Caco-2 (cell line): ENCODE measurements at regions not wholly inside any gene's neighbourhood (a gene's known extent, or its start where the extent isn't known, plus 50 kb on each side); places are given as distances from the start of the nearest gene placed in this dataset.

Source experiments
- BruUV-seq: library from RNA; stranded (reverse); fragments of 400-500 nt; replicated peaks from 2 replicates; lab custom pipeline; 2021; lab: Mats Ljungman, UMichigan
- CTCF ChIA-PET: fragments of 300-600 bp; sonication (Branson Sonifier 250); formaldehyde crosslinking; loops from one replicate; lab custom pipeline; 2022; ENCODE audit warnings: antibody characterized with exemption; lab: Charles Lee
- POLR2A ChIA-PET: fragments of 300-600 bp; sonication (Branson Sonifier 250); formaldehyde crosslinking; loops from one replicate; lab custom pipeline; 2022; ENCODE audit warnings: antibody characterized with exemption; lab: Charles Lee
- DNase-seq, 2 experiments: peaks; one replicate each; pipeline versions ENCODE4 v3.0.0 to v3.0.0-alpha.2; 2020 to 2022
- H3K27me3 ChIP-seq: replicated peaks from 2 replicates; pipeline ENCODE4 v1.6.0; 2011; ENCODE audit warnings: low read length; ENCODE audit not compliant: control insufficient read depth, insufficient read depth
- H3K36me3 ChIP-seq: 2 replicates; pipeline ENCODE4 v1.5.1; 2011; ENCODE audit warnings: low read length; ENCODE audit not compliant: control insufficient read depth, insufficient read depth
- H3K4me1 ChIP-seq: fragments of 250-450 bp; sonication (Bioruptor Pico); 2 replicates; pipeline ENCODE4 v1.5.1; 2020; ENCODE audit warnings: mild to moderate bottlenecking
- H3K4me3 ChIP-seq: 2 replicates; pipeline ENCODE4 v1.5.1; 2011; ENCODE audit warnings: low read depth, mild to moderate bottlenecking, control low read depth, low read length
- H3K9me3 ChIP-seq: fragments of 250-450 bp; sonication (Bioruptor Pico); 2 replicates; pipeline ENCODE4 v1.5.1; 2020; ENCODE audit warnings: mild to moderate bottlenecking, moderate library complexity
- H3K27ac Mint-ChIP-seq: one replicate; pipeline ENCODE4 v1.8.0; 2022; ENCODE audit warnings: mixed read lengths; ENCODE audit not compliant: unreplicated experiment
- H3K27me3 Mint-ChIP-seq: one replicate; pipeline ENCODE4 v1.8.0; 2022; ENCODE audit warnings: mixed read lengths; ENCODE audit not compliant: insufficient read depth, unreplicated experiment
- H3K36me3 Mint-ChIP-seq: one replicate; pipeline ENCODE4 v1.8.0; 2022; ENCODE audit warnings: mild to moderate bottlenecking, mixed read lengths; ENCODE audit not compliant: insufficient read depth, unreplicated experiment
- H3K4me1 Mint-ChIP-seq: one replicate; pipeline ENCODE4 v1.8.0; 2022; ENCODE audit warnings: low read depth, mixed read lengths; ENCODE audit not compliant: unreplicated experiment
- H3K4me3 Mint-ChIP-seq: one replicate; pipeline ENCODE4 v1.8.0; 2022; ENCODE audit warnings: mild to moderate bottlenecking, moderate library complexity, mixed read lengths; ENCODE audit not compliant: unreplicated experiment
- H3K9me3 Mint-ChIP-seq: one replicate; pipeline ENCODE4 v1.8.0; 2022; ENCODE audit warnings: mixed read lengths; ENCODE audit not compliant: unreplicated experiment
- CTCF ChIP-seq, 2 experiments: fragments of 200-600 bp in 1 of 2; IDR thresholded peaks; 1 replicate in 1 of 2; 2 replicates in 1 of 2; pipeline versions ENCODE4 v1.5.1 to v1.8.0; 2011 to 2022; ENCODE audit warnings: antibody characterized with exemption in 1 of 2, control low read depth in 1 of 2, inconsistent platforms in 1 of 2, low read depth in 1 of 2, low read length in 1 of 2, mild to moderate bottlenecking in 1 of 2, moderate library complexity in 1 of 2; ENCODE audit not compliant: insufficient read depth in 1 of 2, severe bottlenecking in 1 of 2, unreplicated experiment in 1 of 2
- intact Hi-C: fragments of 100-400 bp; cut with micrococcal nuclease; formaldehyde crosslinking; loops from one replicate; pipeline ENCODE4 v1.10.0; 2022; ENCODE audit not compliant: unreplicated experiment

GRCh38 chr7:50962962-50963374, 180.3 kb upstream of the GRB10 start:
- DNase-seq, result no peak
- BruUV-seq, result no TSS peak
- Mint-ChIP-seq H3K36me3 (no peaks in the 10 kb centered on the region), H3K9me3 (no peaks in the 10 kb centered on the region), H3K27ac (no peak overlapping the region), H3K4me1 (peaks cover 2% of the 10 kb centered on the region), H3K4me3 (no peak overlapping the region), H3K27me3 (peaks cover 3% of the 10 kb centered on the region)
- H3K4me1 ChIP-seq, result peaks cover 12% of the 10 kb centered on the region
- ChIA-PET CTCF (no interaction called here), POLR2A (no interaction called here)
- TF ChIP-seq CTCF (IDR thresholded peaks at IDR 0.05; ENCODE audit: insufficient read depth in 1 of 2, low read depth in 1 of 2, low read length in 1 of 2, severe bottlenecking in 1 of 2, unreplicated experiment in 1 of 2), result no peak
- H3K27me3 ChIP-seq, result no peaks in the 10 kb centered on the region
- intact Hi-C loops, result no loop called here
- no peaks in the 10 kb centered on the region for H3K9me3 ChIP-seq
- H3K4me3 ChIP-seq, result no peak overlapping the region
- no peaks in the 10 kb centered on the region for H3K36me3 ChIP-seq

- H3K27me3 Mint-ChIP-seq, result peaks cover 3% of the 10 kb centered on the region
- POLR2A ChIA-PET, result no interaction called here
- intact Hi-C loops, result no loop called here
Measured at GRCh38 chr7:50962281-50962883, 179.7 kb upstream of the GRB10 start.

GRCh38 chr7:50960621-50961310, 178.1 kb upstream of the GRB10 start:
- Mint-ChIP-seq H3K4me1 (peaks cover 12% of the 10 kb centered on the region), H3K36me3 (no peaks in the 10 kb centered on the region), H3K27ac (no peak overlapping the region), H3K4me3 (no peak overlapping the region), H3K27me3 (no peaks in the 10 kb centered on the region), H3K9me3 (no peaks in the 10 kb centered on the region)
- Histone ChIP-seq H3K4me3 (no peak overlapping the region), H3K36me3 (no peaks in the 10 kb centered on the region), H3K27me3 (no peaks in the 10 kb centered on the region), H3K4me1 (peaks cover 26% of the 10 kb centered on the region), H3K9me3 (no peaks in the 10 kb centered on the region)
- no peak for TF ChIP-seq CTCF (IDR thresholded peaks at IDR 0.05; ENCODE audit: insufficient read depth in 1 of 2, low read depth in 1 of 2, low read length in 1 of 2, severe bottlenecking in 1 of 2, unreplicated experiment in 1 of 2)
- intact Hi-C loops, result no loop called here
- ChIA-PET CTCF (no interaction called here), POLR2A (no interaction called here)
- no TSS peak for BruUV-seq
- DNase-seq, result no peak

More at GRCh38 chr7:50962281-50962883, 179.7 kb upstream of the GRB10 start:
- Histone ChIP-seq H3K4me3 (no peak overlapping the region), H3K36me3 (no peaks in the 10 kb centered on the region), H3K9me3 (no peaks in the 10 kb centered on the region), H3K4me1 (peaks cover 17% of the 10 kb centered on the region), H3K27me3 (no peaks in the 10 kb centered on the region)
- CTCF ChIA-PET, result no interaction called here
- Mint-ChIP-seq H3K4me3 (no peak overlapping the region), H3K9me3 (no peaks in the 10 kb centered on the region), H3K4me1 (peaks cover 8% of the 10 kb centered on the region), H3K36me3 (no peaks in the 10 kb centered on the region), H3K27ac (no peak overlapping the region)
- no TSS peak for BruUV-seq
- no peak for DNase-seq
- no peak for TF ChIP-seq CTCF (IDR thresholded peaks at IDR 0.05; ENCODE audit: insufficient read depth in 1 of 2, low read depth in 1 of 2, low read length in 1 of 2, severe bottlenecking in 1 of 2, unreplicated experiment in 1 of 2)
